ENCODE measurements at regions not wholly inside any gene's neighbourhood (a gene's known extent, or its start where the extent isn't known, plus 50 kb on each side); places are given as distances from the start of the nearest gene placed in this dataset.

GRCh38 chr12:118651487-118651886 lies 275.1 kb downstream of the SUDS3 start:
- no peak for TF ChIP-seq CTCF (IDR thresholded peaks at IDR 0.05)
- no peak for TF ChIP-seq POLR2A (IDR thresholded peaks at IDR 0.05)

Measured in thyroid gland (tissue), 4 donors.